ENCODE measurements at regions not wholly inside any gene's neighbourhood (a gene's known extent, or its start where the extent isn't known, plus 50 kb on each side); places are given as distances from the start of the nearest gene placed in this dataset.
A peak's percentile ranks its signal among the peaks of the same experiment; 100 is the strongest.

GRCh38 chr3:11096266-11097139, 57.8 kb upstream of the HRH1 start:
- H3K36me3 Mint-ChIP-seq: no peaks in the 10 kb centered on the region
- TF ChIP-seq CTCF (conservative IDR thresholded peaks at IDR 0.05): no peak
- no peaks in the 10 kb centered on the region for H3K9me3 Mint-ChIP-seq
- H3K27me3 Mint-ChIP-seq: peaks cover 42% of the 10 kb centered on the region
- H3K4me1 Mint-ChIP-seq (ENCODE audit: unreplicated experiment): no peaks in the 10 kb centered on the region
- no peak for DNase-seq (ENCODE audit: extremely low spot score, unreplicated experiment)
- peak overlapping the region; percentile 69 for H3K4me3 Mint-ChIP-seq
- no peak overlapping the region for H3K27ac Mint-ChIP-seq

DNA sequence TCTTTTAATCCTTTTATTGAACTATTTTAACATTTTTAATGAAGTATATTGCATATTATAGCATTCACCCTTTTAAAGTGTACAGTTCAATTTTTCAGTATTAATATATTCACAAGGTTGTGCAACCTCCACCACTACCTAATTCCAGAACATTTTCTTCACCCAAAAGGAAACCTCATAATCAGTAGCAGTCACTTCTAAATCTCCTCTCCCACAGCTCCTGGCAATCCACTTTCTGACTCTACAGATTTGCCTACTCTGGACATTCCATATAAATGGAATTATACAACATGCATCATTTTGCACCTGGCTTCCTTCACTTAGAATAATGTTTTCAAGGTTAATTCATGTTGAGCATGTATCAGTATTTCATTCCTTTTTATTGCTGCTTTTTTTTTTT, 55.0 kb upstream of the HRH1 start:
- Mint-ChIP-seq H3K4me3 (no peak overlapping the region), H3K36me3 (no peaks in the 10 kb centered on the region), H3K27ac (no peak overlapping the region), H3K4me1 (ENCODE audit: unreplicated experiment) (no peaks in the 10 kb centered on the region), H3K27me3 (peaks cover 42% of the 10 kb centered on the region), H3K9me3 (no peaks in the 10 kb centered on the region)
- TF ChIP-seq CTCF (conservative IDR thresholded peaks at IDR 0.05): no peak
- DNase-seq (ENCODE audit: extremely low spot score, unreplicated experiment): no peak

All from type B pancreatic cell (in vitro differentiated cells).